ENCODE measurements at regions not wholly inside any gene's neighbourhood (a gene's known extent, or its start where the extent isn't known, plus 50 kb on each side); places are given as distances from the start of the nearest gene placed in this dataset.
"Not testable (repeated sequence)": the region's sequence is repeated elsewhere in the genome, so short reads cannot be mapped to it uniquely, and the experiment has no call there.

- H3K9me3 ChIP-seq (replicated peaks in 1 of 3) = no peaks in the 10 kb centered on the region
- no peaks in the 10 kb centered on the region for H3K36me3 ChIP-seq (replicated peaks in 1 of 2)
- DNase-seq = no peak
- H3K4me1 ChIP-seq (replicated peaks in 1 of 2) = no peaks in the 10 kb centered on the region
- intact Hi-C loops (cut with DNase I) = no loop called here
- TF ChIP-seq CTCF (IDR thresholded peaks at IDR 0.05) (no peak), POLR2A (IDR thresholded peaks at IDR 0.05) (no peak)
- H3K4me3 ChIP-seq = no peak overlapping the region
- no peak overlapping the region for H3K27ac ChIP-seq
- WGBS, 4 donors = 66 to 79% (median 75%) methylated on average over 4 of the region's 4 CpGs
- no peaks in the 10 kb centered on the region for H3K27me3 ChIP-seq
These were observed 355.4 kb upstream of the PRR16 start for GRCh38 chr5:120108586-120109248.

- H3K4me1 ChIP-seq (replicated peaks in 1 of 2) = no peaks in the 10 kb centered on the region
- H3K4me3 ChIP-seq = no peak overlapping the region
- intact Hi-C loops (cut with DNase I) = no loop called here
- no peaks in the 10 kb centered on the region for H3K9me3 ChIP-seq (replicated peaks in 1 of 3)
- no peaks in the 10 kb centered on the region for H3K27me3 ChIP-seq
- H3K27ac ChIP-seq = no peak overlapping the region
- TF ChIP-seq CTCF (IDR thresholded peaks at IDR 0.05) (no peak), POLR2A (IDR thresholded peaks at IDR 0.05) (no peak)
- DNase-seq = no peak
- no peaks in the 10 kb centered on the region for H3K36me3 ChIP-seq (replicated peaks in 1 of 2)
These were observed 341.4 kb upstream of the PRR16 start for GRCh38 chr5:120122703-120123102.

- 37 to 57% (median 47%) methylated on average over 1 of the region's 1 CpG for WGBS, 4 donors
- intact Hi-C loops (cut with DNase I) = no loop called here
- TF ChIP-seq CTCF (IDR thresholded peaks at IDR 0.05) (no peak), POLR2A (IDR thresholded peaks at IDR 0.05) (no peak)
These were observed 340.1 kb upstream of the PRR16 start for GRCh38 chr5:120124031-120124430.

GRCh38 chr5:120124961-120125360 is 339.1 kb upstream of the PRR16 start:
- no peaks in the 10 kb centered on the region for H3K9me3 ChIP-seq (replicated peaks in 1 of 3)
- H3K36me3 ChIP-seq (replicated peaks in 1 of 2) = no peaks in the 10 kb centered on the region
- no peak overlapping the region for H3K4me3 ChIP-seq
- TF ChIP-seq POLR2A (IDR thresholded peaks at IDR 0.05) (no peak), CTCF (IDR thresholded peaks at IDR 0.05) (no peak)
- no peaks in the 10 kb centered on the region for H3K4me1 ChIP-seq (replicated peaks in 1 of 2)
- no peaks in the 10 kb centered on the region for H3K27me3 ChIP-seq
- H3K27ac ChIP-seq = no peak overlapping the region
- DNase-seq = no peak
- intact Hi-C loops (cut with DNase I) = no loop called here
- WGBS, 4 donors = 26 to 32% (median 30%) methylated on average over 2 of the region's 2 CpGs

More at GRCh38 chr5:120124031-120124430, 340.1 kb upstream of the PRR16 start:
- no peak for DNase-seq
- Histone ChIP-seq H3K4me1 (replicated peaks in 1 of 2) (no peaks in the 10 kb centered on the region), H3K4me3 (no peak overlapping the region), H3K9me3 (replicated peaks in 1 of 3) (no peaks in the 10 kb centered on the region), H3K27me3 (no peaks in the 10 kb centered on the region), H3K27ac (no peak overlapping the region), H3K36me3 (replicated peaks in 1 of 2) (no peaks in the 10 kb centered on the region)

- H3K9me3 ChIP-seq (replicated peaks in 1 of 3); H3K27ac ChIP-seq; DNase-seq; H3K4me3 ChIP-seq; H3K36me3 ChIP-seq (replicated peaks in 1 of 2); H3K27me3 ChIP-seq; H3K4me1 ChIP-seq (replicated peaks in 1 of 2); intact Hi-C loops (cut with DNase I): not testable (repeated sequence)
- WGBS, 4 donors = 85 to 92% (median 89%) methylated on average over 5 to 7 of the region's 7 CpGs
These were observed 331.8 kb upstream of the PRR16 start for GRCh38 chr5:120132347-120132746.
